Esophagus muscularis mucosa (tissue), 4 donors: ENCODE measurements at regions not wholly inside any gene's neighbourhood (a gene's known extent, or its start where the extent isn't known, plus 50 kb on each side); places are given as distances from the start of the nearest gene placed in this dataset.

Experiments
- DNase-seq: peaks from one replicate; pipeline ENCODE4 v3.0.0-alpha.2; 2017; ENCODE audit errors: extremely low spot score
- H3K27ac ChIP-seq, 4 donors: fragments of 200-600 bp; sonication (generic); replicated peaks in 1 of 4; 1 replicate in 3 of 4; 2 replicates in 1 of 4; pipeline ENCODE4 v1.5.1; 2016 to 2019; ENCODE audit warnings: mild to moderate bottlenecking in 1 of 4
- H3K27me3 ChIP-seq, 4 donors: fragments of 200-600 bp; sonication (generic); one replicate each; pipeline versions ENCODE4 v1.5.1 to v1.6.0; 2016 to 2019
- H3K36me3 ChIP-seq, 4 donors: fragments of 200-600 bp; sonication (generic); one replicate each; pipeline ENCODE4 v1.5.1; 2016 to 2019
- H3K4me1 ChIP-seq, 4 donors: fragments of 200-600 bp; sonication (generic); one replicate each; pipeline ENCODE4 v1.5.1; 2016 to 2019
- H3K4me3 ChIP-seq, 4 donors: fragments of 200-600 bp; sonication (generic); 1 replicate in 2 of 4; 2 replicates in 2 of 4; pipeline ENCODE4 v1.5.1; 2016 to 2019; ENCODE audit warnings: mild to moderate bottlenecking in 4 of 4, moderate library complexity in 1 of 4
- H3K9me3 ChIP-seq, 4 donors: fragments of 200-600 bp; sonication (generic); 1 replicate in 3 of 4; 2 replicates in 1 of 4; pipeline ENCODE4 v1.5.1; 2016 to 2019
- EP300 ChIP-seq: sonication (generic); formaldehyde crosslinking; IDR thresholded peaks from one replicate; pipeline ENCODE4 v1.6.1; 2017; ENCODE audit warnings: antibody characterized with exemption
- POLR2A ChIP-seq: fragments of 450-650 bp; IDR thresholded peaks from one replicate; pipeline ENCODE4 v1.6.1; 2017; ENCODE audit warnings: antibody characterized with exemption, moderate library complexity, mild to moderate bottlenecking, low read depth
- POLR2AphosphoS5 ChIP-seq, 2 donors: sonication (generic); formaldehyde crosslinking; IDR thresholded peaks; one replicate each; pipeline ENCODE4 v1.6.1; 2017; ENCODE audit warnings: antibody characterized with exemption in 2 of 2
- WGBS: methylation state at CpG from one replicate; pipeline ENCODE4 v1.1.5; 2018; 5-methylcytosine and 5-hydroxymethylcytosine counted together
- intact Hi-C: fragments of 100-400 bp; cut with DNase I; formaldehyde crosslinking; loops from one replicate; pipeline ENCODE4 v1.15.1; 2023
- TF ChIP-seq, protein P1 (sequence below), 3 experiments: fragments of 200-600 bp in 2 of 3; fragments of 450-650 bp in 1 of 3; sonication (generic) in 2 of 3; IDR thresholded peaks; one replicate each; pipeline ENCODE4 v1.5.1; 2017 to 2019; ENCODE audit warnings: antibody characterized with exemption in 3 of 3, mild to moderate bottlenecking in 2 of 3, moderate library complexity in 1 of 3

DNA sequence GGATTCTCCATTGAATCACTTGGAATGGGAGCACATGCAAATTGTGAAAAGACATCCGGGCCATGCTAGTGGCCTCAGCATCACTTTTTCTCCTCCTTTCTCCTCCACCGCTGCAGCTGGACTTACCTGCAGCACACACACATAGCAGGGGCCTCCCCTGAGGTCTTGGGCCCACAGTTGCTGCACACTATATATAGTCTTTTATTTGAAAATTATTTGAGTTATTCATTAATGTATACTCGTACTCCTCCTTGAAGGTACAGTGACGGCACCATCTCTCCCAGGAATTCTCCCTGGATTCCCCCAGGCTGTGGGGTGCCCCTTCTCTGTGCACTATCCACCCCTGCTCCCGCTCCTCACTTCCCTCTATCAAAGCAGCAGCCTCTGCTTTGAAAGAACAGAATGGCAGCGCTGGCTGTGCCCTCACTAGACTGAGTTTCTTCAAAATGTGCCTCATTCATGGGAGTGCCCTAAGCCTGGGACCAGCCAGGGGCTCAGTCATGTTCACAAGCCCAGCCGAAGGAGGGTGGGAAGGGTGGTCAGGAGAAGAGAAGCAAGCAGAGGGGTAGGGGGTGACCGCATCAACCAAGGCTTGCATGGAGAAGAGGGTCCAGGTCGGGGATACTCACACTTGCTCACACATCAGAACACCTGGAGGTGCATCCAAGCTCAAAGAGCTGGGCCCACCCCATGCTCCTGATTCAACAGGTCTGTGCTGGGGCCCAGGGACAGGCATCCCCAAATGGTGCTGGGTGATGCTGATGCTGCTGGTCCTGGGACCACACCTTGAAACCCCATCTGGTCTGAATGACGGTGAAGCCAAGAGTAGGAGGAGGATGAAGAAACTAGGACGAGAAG lies 156.2 kb upstream of the ZMIZ1 start:
- no peak for DNase-seq
- no peaks in the 10 kb centered on the region for H3K9me3 ChIP-seq
- H3K4me3 ChIP-seq = no peak overlapping the region
- H3K4me1 ChIP-seq = peaks cover 0 to 11% (median 5%) of the 10 kb centered on the region in 4 donors
- no peaks in the 10 kb centered on the region for H3K36me3 ChIP-seq
- TF ChIP-seq, protein P1, sequence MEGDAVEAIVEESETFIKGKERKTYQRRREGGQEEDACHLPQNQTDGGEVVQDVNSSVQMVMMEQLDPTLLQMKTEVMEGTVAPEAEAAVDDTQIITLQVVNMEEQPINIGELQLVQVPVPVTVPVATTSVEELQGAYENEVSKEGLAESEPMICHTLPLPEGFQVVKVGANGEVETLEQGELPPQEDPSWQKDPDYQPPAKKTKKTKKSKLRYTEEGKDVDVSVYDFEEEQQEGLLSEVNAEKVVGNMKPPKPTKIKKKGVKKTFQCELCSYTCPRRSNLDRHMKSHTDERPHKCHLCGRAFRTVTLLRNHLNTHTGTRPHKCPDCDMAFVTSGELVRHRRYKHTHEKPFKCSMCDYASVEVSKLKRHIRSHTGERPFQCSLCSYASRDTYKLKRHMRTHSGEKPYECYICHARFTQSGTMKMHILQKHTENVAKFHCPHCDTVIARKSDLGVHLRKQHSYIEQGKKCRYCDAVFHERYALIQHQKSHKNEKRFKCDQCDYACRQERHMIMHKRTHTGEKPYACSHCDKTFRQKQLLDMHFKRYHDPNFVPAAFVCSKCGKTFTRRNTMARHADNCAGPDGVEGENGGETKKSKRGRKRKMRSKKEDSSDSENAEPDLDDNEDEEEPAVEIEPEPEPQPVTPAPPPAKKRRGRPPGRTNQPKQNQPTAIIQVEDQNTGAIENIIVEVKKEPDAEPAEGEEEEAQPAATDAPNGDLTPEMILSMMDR (IDR thresholded peaks at IDR 0.05) = no peak
- TF ChIP-seq EP300 = no peak
- TF ChIP-seq POLR2A = no peak
- no peak for TF ChIP-seq POLR2AphosphoS5 (IDR thresholded peaks at IDR 0.05)
- intact Hi-C loops = no loop called here
- WGBS = 87% methylated on average over 10 of the region's 11 CpGs
- no peak overlapping the region for H3K27ac ChIP-seq
- H3K27me3 ChIP-seq = no peaks in the 10 kb centered on the region

DNA sequence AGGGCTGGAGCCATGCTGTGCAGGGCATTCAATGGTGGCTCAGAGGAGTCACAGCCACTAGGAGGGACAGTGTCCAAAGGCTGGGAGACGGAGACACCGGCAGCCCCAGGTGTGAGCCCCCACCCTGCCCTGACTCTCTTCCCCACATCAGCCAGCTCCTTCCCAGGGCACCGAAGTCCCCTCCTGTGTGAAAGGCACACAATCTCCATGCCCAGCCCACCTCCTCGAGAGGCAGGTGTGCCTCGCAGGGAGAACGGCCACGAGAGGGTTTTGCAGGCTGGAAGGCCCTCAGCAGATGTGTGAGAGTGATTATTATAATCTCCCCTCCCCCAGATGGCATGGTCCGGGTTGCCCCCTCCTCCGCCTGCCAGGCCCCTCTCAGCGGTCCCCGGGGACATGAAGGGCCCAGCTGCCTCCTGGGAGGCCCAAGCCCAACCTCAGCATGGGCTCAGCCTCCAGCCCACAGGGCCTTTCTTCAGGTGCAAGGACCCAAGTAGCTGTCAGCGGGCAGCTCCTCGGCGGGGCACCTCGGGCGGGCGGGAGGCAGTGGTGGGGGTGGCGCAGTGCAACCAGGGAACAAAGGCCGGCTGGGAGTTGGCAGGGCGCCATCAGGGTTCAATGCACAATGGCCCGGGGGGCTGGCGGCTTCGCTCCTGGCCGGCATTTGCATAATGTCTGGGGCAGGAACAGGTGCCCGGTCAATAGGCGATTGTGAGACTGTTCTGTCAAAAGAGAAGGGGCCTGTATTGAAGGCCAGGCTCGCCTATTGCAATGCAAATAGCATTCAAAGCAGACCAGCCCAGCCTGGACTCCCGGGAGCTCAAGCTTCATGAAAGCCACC lies 155.3 kb upstream of the ZMIZ1 start:
- Histone ChIP-seq H3K4me1 (peaks cover 0 to 11% (median 5%) of the 10 kb centered on the region in 4 donors), H3K4me3 (no peak overlapping the region), H3K36me3 (no peaks in the 10 kb centered on the region), H3K27me3 (no peaks in the 10 kb centered on the region), H3K9me3 (no peaks in the 10 kb centered on the region), H3K27ac (no peak overlapping the region)
- 94% methylated on average over 19 of the region's 28 CpGs for WGBS
- no peak for DNase-seq
- intact Hi-C loops = no loop called here
- TF ChIP-seq EP300 (no peak), POLR2A (no peak), POLR2AphosphoS5 (IDR thresholded peaks at IDR 0.05) (no peak)
- TF ChIP-seq, protein P1 (IDR thresholded peaks at IDR 0.05) = no peak

DNA sequence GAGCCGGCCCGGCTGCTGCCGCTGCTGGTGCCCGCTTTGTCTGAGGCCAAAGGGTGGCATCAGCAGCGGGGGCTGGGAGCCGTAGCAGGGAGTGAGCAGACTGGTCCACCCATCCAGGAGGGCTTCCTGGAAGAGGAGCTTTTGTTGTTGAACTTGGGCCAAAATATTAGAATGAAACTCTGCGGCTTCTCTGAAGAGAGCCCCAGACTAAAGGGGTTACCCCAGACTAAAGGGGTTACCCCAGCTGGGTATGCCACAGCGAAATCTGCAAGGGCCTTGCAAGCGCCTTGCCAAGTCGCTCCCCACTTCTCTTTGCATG lies 154.7 kb upstream of the ZMIZ1 start:
- intact Hi-C loops = no loop called here
- Histone ChIP-seq H3K4me1 (peaks cover 0 to 11% (median 5%) of the 10 kb centered on the region in 4 donors), H3K27ac (no peak overlapping the region), H3K27me3 (no peaks in the 10 kb centered on the region), H3K9me3 (no peaks in the 10 kb centered on the region), H3K4me3 (no peak overlapping the region), H3K36me3 (no peaks in the 10 kb centered on the region)
- no peak for DNase-seq
- WGBS = 100% methylated on average over 9 of the region's 10 CpGs
- TF ChIP-seq POLR2AphosphoS5 (IDR thresholded peaks at IDR 0.05) = no peak
- no peak for TF ChIP-seq EP300
- TF ChIP-seq POLR2A = no peak
- TF ChIP-seq, protein P1 (IDR thresholded peaks at IDR 0.05) = no peak

DNA sequence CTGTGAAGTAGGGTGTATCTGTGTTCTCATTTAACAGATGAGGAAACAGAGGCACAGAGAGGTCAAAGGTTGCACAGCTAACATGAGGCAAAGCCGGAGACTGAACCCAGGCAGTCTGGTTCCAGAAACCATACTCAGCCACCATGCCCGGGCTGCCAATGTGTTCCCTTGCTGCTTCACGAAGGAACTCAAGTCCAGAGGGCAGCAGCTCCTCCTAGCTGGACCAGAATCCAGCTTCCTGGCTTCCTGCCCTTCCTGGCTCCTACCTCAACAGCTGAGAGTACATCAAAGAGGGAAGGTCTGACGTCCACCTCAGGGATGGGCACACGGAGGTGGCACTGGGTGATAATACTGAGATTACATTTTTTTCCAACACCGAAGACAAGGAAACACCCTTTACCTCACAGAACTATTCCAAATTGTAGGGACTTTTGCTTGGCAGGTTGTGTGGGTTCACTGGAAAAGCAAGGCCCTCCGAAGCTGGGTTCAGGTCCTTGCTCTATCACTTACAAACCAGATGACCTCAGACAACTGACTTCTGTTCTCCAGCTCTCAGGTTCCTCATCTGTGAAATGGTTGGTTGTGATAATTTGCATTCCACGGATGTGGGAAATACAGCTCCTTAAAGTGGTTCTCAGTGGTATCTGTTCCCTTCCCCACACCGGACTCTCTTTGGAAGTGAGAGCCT lies 154.1 kb upstream of the ZMIZ1 start:
- Histone ChIP-seq H3K27ac (no peak overlapping the region), H3K9me3 (no peaks in the 10 kb centered on the region), H3K27me3 (no peaks in the 10 kb centered on the region), H3K36me3 (no peaks in the 10 kb centered on the region), H3K4me3 (no peak overlapping the region), H3K4me1 (peaks cover 0 to 11% (median 5%) of the 10 kb centered on the region in 4 donors)
- WGBS = 53% methylated on average over 8 of the region's 9 CpGs
- no peak for TF ChIP-seq POLR2A
- no peak for TF ChIP-seq EP300
- TF ChIP-seq POLR2AphosphoS5 (IDR thresholded peaks at IDR 0.05) = no peak
- TF ChIP-seq, protein P1 (IDR thresholded peaks at IDR 0.05) = peak in 2 of 3 experiments; percentile 11 to 22
- intact Hi-C loops = no loop called here
- DNase-seq = no peak
